Fibroblast of lung (primary cell): ENCODE measurements at regions not wholly inside any gene's neighbourhood (a gene's known extent, or its start where the extent isn't known, plus 50 kb on each side); places are given as distances from the start of the nearest gene placed in this dataset.

ENCODE experiments used
- DNase-seq, 2 donors: peaks; one replicate each; pipeline versions ENCODE4 v3.0.0 to v3.0.0-alpha.2; 2010; ENCODE audit warnings: low read depth in 2 of 2
- H2AFZ ChIP-seq: 2 replicates; pipeline ENCODE4 v1.5.1; 2012; ENCODE audit warnings: low read length, control low read depth, inconsistent platforms
- H3K27ac ChIP-seq: 2 replicates; pipeline ENCODE4 v1.5.1; 2011; ENCODE audit warnings: low read length, control low read depth; ENCODE audit not compliant: insufficient read depth
- H3K27me3 ChIP-seq: 2 replicates; pipeline ENCODE4 v1.5.1; 2011; ENCODE audit warnings: mild to moderate bottlenecking, low read length; ENCODE audit not compliant: control insufficient read depth, insufficient read depth
- H3K36me3 ChIP-seq: 2 replicates; pipeline ENCODE4 v1.5.1; 2011; ENCODE audit warnings: low read length; ENCODE audit not compliant: control insufficient read depth, insufficient read depth
- H3K4me1 ChIP-seq: 2 replicates; pipeline ENCODE4 v1.5.1; 2011; ENCODE audit warnings: low read length; ENCODE audit not compliant: control insufficient read depth, insufficient read depth; ENCODE audit errors: extremely low read depth
- H3K4me2 ChIP-seq: 2 replicates; pipeline ENCODE4 v1.5.1; 2011; ENCODE audit warnings: low read length, control low read depth; ENCODE audit not compliant: insufficient read depth; ENCODE audit errors: extremely low read depth
- H3K4me3 ChIP-seq, 4 experiments: fragments of 200-600 bp in 1 of 4; sonication (generic) in 1 of 4; replicated peaks in 1 of 4; 2 replicates each; pipeline ENCODE4 v1.5.1; 2011 to 2016; ENCODE audit warnings: low read length in 4 of 4, low read depth in 3 of 4, mild to moderate bottlenecking in 3 of 4, control low read depth in 2 of 4, inconsistent platforms in 1 of 4, mixed read lengths in 1 of 4; ENCODE audit not compliant: insufficient read depth in 1 of 4; ENCODE audit errors: control extremely low read depth in 1 of 4
- H3K79me2 ChIP-seq: 2 replicates; pipeline ENCODE4 v1.5.1; 2012; ENCODE audit warnings: mild to moderate bottlenecking, low read length, inconsistent platforms; ENCODE audit not compliant: control insufficient read depth, insufficient read depth
- H3K9ac ChIP-seq: 2 replicates; pipeline ENCODE4 v1.5.1; 2011; ENCODE audit warnings: mild to moderate bottlenecking, low read length, control low read depth; ENCODE audit not compliant: insufficient read depth
- H3K9me3 ChIP-seq: 2 replicates; pipeline ENCODE4 v1.5.1; 2012; ENCODE audit warnings: low read depth, low read length; ENCODE audit not compliant: control insufficient read depth, insufficient read depth
- H4K20me1 ChIP-seq: 2 replicates; pipeline ENCODE4 v1.5.1; 2011; ENCODE audit warnings: low read length; ENCODE audit not compliant: control insufficient read depth, insufficient read depth; ENCODE audit errors: extremely low read depth
- EZH2 ChIP-seq: IDR thresholded peaks from 2 replicates; pipeline ENCODE4 v1.5.1; 2012; ENCODE audit warnings: low read length, control low read depth, mild to moderate bottlenecking; ENCODE audit errors: missing control alignments
- TF ChIP-seq, protein P1 (sequence below), 2 donors: IDR thresholded peaks in 1 of 2; conservative IDR thresholded peaks in 1 of 2; 1 replicate in 1 of 2; 2 replicates in 1 of 2; pipeline ENCODE4 v1.5.1; 2011 to 2012; ENCODE audit warnings: low read length in 2 of 2, control low read depth in 1 of 2, inconsistent platforms in 1 of 2, low read depth in 1 of 2, mild to moderate bottlenecking in 1 of 2

GRCh38 chr4:145333786-145334185 lies 147.9 kb upstream of the SMAD1 start:
- Histone ChIP-seq H3K27me3 (no peaks in the 10 kb centered on the region), H3K79me2 (no peaks in the 10 kb centered on the region), H3K36me3 (no peaks in the 10 kb centered on the region), H3K4me1 (no peaks in the 10 kb centered on the region), H3K4me3 (no peak overlapping the region), H3K27ac (no peak overlapping the region), H4K20me1 (no peaks in the 10 kb centered on the region), H3K9me3 (no peaks in the 10 kb centered on the region), H2AFZ (no peak overlapping the region), H3K4me2 (no peak overlapping the region), H3K9ac (no peak overlapping the region)
- DNase-seq: no peak
- no peak for TF ChIP-seq EZH2
- TF ChIP-seq, protein P1, sequence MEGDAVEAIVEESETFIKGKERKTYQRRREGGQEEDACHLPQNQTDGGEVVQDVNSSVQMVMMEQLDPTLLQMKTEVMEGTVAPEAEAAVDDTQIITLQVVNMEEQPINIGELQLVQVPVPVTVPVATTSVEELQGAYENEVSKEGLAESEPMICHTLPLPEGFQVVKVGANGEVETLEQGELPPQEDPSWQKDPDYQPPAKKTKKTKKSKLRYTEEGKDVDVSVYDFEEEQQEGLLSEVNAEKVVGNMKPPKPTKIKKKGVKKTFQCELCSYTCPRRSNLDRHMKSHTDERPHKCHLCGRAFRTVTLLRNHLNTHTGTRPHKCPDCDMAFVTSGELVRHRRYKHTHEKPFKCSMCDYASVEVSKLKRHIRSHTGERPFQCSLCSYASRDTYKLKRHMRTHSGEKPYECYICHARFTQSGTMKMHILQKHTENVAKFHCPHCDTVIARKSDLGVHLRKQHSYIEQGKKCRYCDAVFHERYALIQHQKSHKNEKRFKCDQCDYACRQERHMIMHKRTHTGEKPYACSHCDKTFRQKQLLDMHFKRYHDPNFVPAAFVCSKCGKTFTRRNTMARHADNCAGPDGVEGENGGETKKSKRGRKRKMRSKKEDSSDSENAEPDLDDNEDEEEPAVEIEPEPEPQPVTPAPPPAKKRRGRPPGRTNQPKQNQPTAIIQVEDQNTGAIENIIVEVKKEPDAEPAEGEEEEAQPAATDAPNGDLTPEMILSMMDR (conservative IDR thresholded peaks at IDR 0.05 in 1 of 2, IDR thresholded peaks at IDR 0.05 in 1 of 2; ENCODE audit: low read depth in 1 of 2, low read length in 2 of 2): no peak

GRCh38 chr4:145326491-145326890 lies 146.1 kb upstream of the OTUD4 start:
- H4K20me1 ChIP-seq: no peaks in the 10 kb centered on the region
- H3K27me3 ChIP-seq: no peaks in the 10 kb centered on the region
- no peak overlapping the region for H3K27ac ChIP-seq
- no peaks in the 10 kb centered on the region for H3K36me3 ChIP-seq
- peak in 1 of 2 donors; percentile 53 for DNase-seq
- no peak overlapping the region for H2AFZ ChIP-seq
- H3K4me2 ChIP-seq: no peak overlapping the region
- no peaks in the 10 kb centered on the region for H3K4me1 ChIP-seq
- no peak overlapping the region for H3K4me3 ChIP-seq
- no peaks in the 10 kb centered on the region for H3K9me3 ChIP-seq
- no peak overlapping the region for H3K9ac ChIP-seq
- TF ChIP-seq EZH2: no peak
- TF ChIP-seq, protein P1 (conservative IDR thresholded peaks at IDR 0.05 in 1 of 2, IDR thresholded peaks at IDR 0.05 in 1 of 2; ENCODE audit: low read depth in 1 of 2, low read length in 2 of 2): no peak
- H3K79me2 ChIP-seq: no peaks in the 10 kb centered on the region

- peak in 1 of 2 donors; percentile 15 for DNase-seq
- H3K36me3 ChIP-seq: no peaks in the 10 kb centered on the region
- H2AFZ ChIP-seq: no peak overlapping the region
Observed at GRCh38 chr4:145324161-145324560, 143.8 kb upstream of the OTUD4 start.

More at GRCh38 chr4:145324161-145324560, 143.8 kb upstream of the OTUD4 start:
- H3K27ac ChIP-seq: no peak overlapping the region
- H3K27me3 ChIP-seq: no peaks in the 10 kb centered on the region
- H3K79me2 ChIP-seq: no peaks in the 10 kb centered on the region
- H3K9ac ChIP-seq: no peak overlapping the region
- H3K4me3 ChIP-seq: no peak overlapping the region
- no peaks in the 10 kb centered on the region for H3K4me1 ChIP-seq
- H3K9me3 ChIP-seq: no peaks in the 10 kb centered on the region
- TF ChIP-seq, protein P1 (conservative IDR thresholded peaks at IDR 0.05 in 1 of 2, IDR thresholded peaks at IDR 0.05 in 1 of 2; ENCODE audit: low read depth in 1 of 2, low read length in 2 of 2): no peak
- no peak for TF ChIP-seq EZH2
- H4K20me1 ChIP-seq: no peaks in the 10 kb centered on the region
- H3K4me2 ChIP-seq: no peak overlapping the region
